ENCODE measurements at regions not wholly inside any gene's neighbourhood (a gene's known extent, or its start where the extent isn't known, plus 50 kb on each side); places are given as distances from the start of the nearest gene placed in this dataset.
A peak's percentile ranks its signal among the peaks of the same experiment; 100 is the strongest.

GRCh38 chr1:55981010-55981650, 598.2 kb downstream of the PLPP3 start:
- Histone ChIP-seq H3K4me2 (ENCODE audit: extremely low read depth, insufficient read depth, low read length) (no peak overlapping the region), H3K9ac (ENCODE audit: insufficient read depth, low read length) (no peak overlapping the region), H3K4me1 (ENCODE audit: control insufficient read depth, extremely low read depth, insufficient read depth, low read length) (no peaks in the 10 kb centered on the region), H3K79me2 (ENCODE audit: control insufficient read depth, insufficient read depth, low read length) (no peaks in the 10 kb centered on the region), H3K4me3 (replicated peaks in 1 of 4; ENCODE audit: control extremely low read depth in 1 of 4, insufficient read depth in 1 of 4, low read depth in 3 of 4, low read length in 4 of 4) (no peak overlapping the region), H3K36me3 (ENCODE audit: control insufficient read depth, insufficient read depth, low read length) (no peaks in the 10 kb centered on the region), H3K9me3 (ENCODE audit: control insufficient read depth, insufficient read depth, low read depth, low read length) (no peaks in the 10 kb centered on the region), H3K27ac (ENCODE audit: insufficient read depth, low read length) (no peak overlapping the region), H2AFZ (ENCODE audit: low read length) (no peak overlapping the region), H4K20me1 (ENCODE audit: control insufficient read depth, extremely low read depth, insufficient read depth, low read length) (no peaks in the 10 kb centered on the region), H3K27me3 (ENCODE audit: control insufficient read depth, insufficient read depth, low read length) (no peaks in the 10 kb centered on the region)
- DNase-seq (ENCODE audit: low read depth in 2 of 2) = peak; percentile 34 to 35
- TF ChIP-seq CTCF (conservative IDR thresholded peaks at IDR 0.05 in 1 of 2, IDR thresholded peaks at IDR 0.05 in 1 of 2; ENCODE audit: low read depth in 1 of 2, low read length in 2 of 2) (no peak), EZH2 (IDR thresholded peaks at IDR 0.05; ENCODE audit: low read length, missing control alignments) (no peak)

- Histone ChIP-seq H3K4me1 (ENCODE audit: control insufficient read depth, extremely low read depth, insufficient read depth, low read length) (no peaks in the 10 kb centered on the region), H2AFZ (ENCODE audit: low read length) (no peak overlapping the region), H3K4me2 (ENCODE audit: extremely low read depth, insufficient read depth, low read length) (no peak overlapping the region), H3K27me3 (ENCODE audit: control insufficient read depth, insufficient read depth, low read length) (no peaks in the 10 kb centered on the region), H3K9ac (ENCODE audit: insufficient read depth, low read length) (no peak overlapping the region), H3K9me3 (ENCODE audit: control insufficient read depth, insufficient read depth, low read depth, low read length) (no peaks in the 10 kb centered on the region), H3K36me3 (ENCODE audit: control insufficient read depth, insufficient read depth, low read length) (no peaks in the 10 kb centered on the region), H3K79me2 (ENCODE audit: control insufficient read depth, insufficient read depth, low read length) (no peaks in the 10 kb centered on the region), H3K27ac (ENCODE audit: insufficient read depth, low read length) (no peak overlapping the region), H4K20me1 (ENCODE audit: control insufficient read depth, extremely low read depth, insufficient read depth, low read length) (no peaks in the 10 kb centered on the region), H3K4me3 (replicated peaks in 1 of 4; ENCODE audit: control extremely low read depth in 1 of 4, insufficient read depth in 1 of 4, low read depth in 3 of 4, low read length in 4 of 4) (no peak overlapping the region)
- DNase-seq (ENCODE audit: low read depth in 2 of 2) = peak in 1 of 2 donors; percentile 78
- TF ChIP-seq EZH2 (IDR thresholded peaks at IDR 0.05; ENCODE audit: low read length, missing control alignments) (no peak), CTCF (conservative IDR thresholded peaks at IDR 0.05 in 1 of 2, IDR thresholded peaks at IDR 0.05 in 1 of 2; ENCODE audit: low read depth in 1 of 2, low read length in 2 of 2) (no peak)
Measured at GRCh38 chr1:55980582-55980981, 598.8 kb downstream of the PLPP3 start.

GRCh38 chr1:55974714-55975441, 604.5 kb downstream of the PLPP3 start:
- Histone ChIP-seq H3K9me3 (ENCODE audit: control insufficient read depth, insufficient read depth, low read depth, low read length) (no peaks in the 10 kb centered on the region), H3K27ac (ENCODE audit: insufficient read depth, low read length) (no peak overlapping the region), H3K4me3 (replicated peaks in 1 of 4; ENCODE audit: control extremely low read depth in 1 of 4, insufficient read depth in 1 of 4, low read depth in 3 of 4, low read length in 4 of 4) (no peak overlapping the region), H3K27me3 (ENCODE audit: control insufficient read depth, insufficient read depth, low read length) (no peaks in the 10 kb centered on the region), H3K4me1 (ENCODE audit: control insufficient read depth, extremely low read depth, insufficient read depth, low read length) (peaks cover 7% of the 10 kb centered on the region), H3K79me2 (ENCODE audit: control insufficient read depth, insufficient read depth, low read length) (no peaks in the 10 kb centered on the region), H3K36me3 (ENCODE audit: control insufficient read depth, insufficient read depth, low read length) (no peaks in the 10 kb centered on the region), H3K4me2 (ENCODE audit: extremely low read depth, insufficient read depth, low read length) (peak overlapping the region; percentile 29), H3K9ac (ENCODE audit: insufficient read depth, low read length) (no peak overlapping the region), H2AFZ (ENCODE audit: low read length) (no peak overlapping the region), H4K20me1 (ENCODE audit: control insufficient read depth, extremely low read depth, insufficient read depth, low read length) (no peaks in the 10 kb centered on the region)
- peak; percentile 57 to 91 for DNase-seq (ENCODE audit: low read depth in 2 of 2)
- TF ChIP-seq CTCF (conservative IDR thresholded peaks at IDR 0.05 in 1 of 2, IDR thresholded peaks at IDR 0.05 in 1 of 2; ENCODE audit: low read depth in 1 of 2, low read length in 2 of 2) (no peak), EZH2 (IDR thresholded peaks at IDR 0.05; ENCODE audit: low read length, missing control alignments) (no peak)
